ENCODE measurements at regions not wholly inside any gene's neighbourhood (a gene's known extent, or its start where the extent isn't known, plus 50 kb on each side); places are given as distances from the start of the nearest gene placed in this dataset.

DNA sequence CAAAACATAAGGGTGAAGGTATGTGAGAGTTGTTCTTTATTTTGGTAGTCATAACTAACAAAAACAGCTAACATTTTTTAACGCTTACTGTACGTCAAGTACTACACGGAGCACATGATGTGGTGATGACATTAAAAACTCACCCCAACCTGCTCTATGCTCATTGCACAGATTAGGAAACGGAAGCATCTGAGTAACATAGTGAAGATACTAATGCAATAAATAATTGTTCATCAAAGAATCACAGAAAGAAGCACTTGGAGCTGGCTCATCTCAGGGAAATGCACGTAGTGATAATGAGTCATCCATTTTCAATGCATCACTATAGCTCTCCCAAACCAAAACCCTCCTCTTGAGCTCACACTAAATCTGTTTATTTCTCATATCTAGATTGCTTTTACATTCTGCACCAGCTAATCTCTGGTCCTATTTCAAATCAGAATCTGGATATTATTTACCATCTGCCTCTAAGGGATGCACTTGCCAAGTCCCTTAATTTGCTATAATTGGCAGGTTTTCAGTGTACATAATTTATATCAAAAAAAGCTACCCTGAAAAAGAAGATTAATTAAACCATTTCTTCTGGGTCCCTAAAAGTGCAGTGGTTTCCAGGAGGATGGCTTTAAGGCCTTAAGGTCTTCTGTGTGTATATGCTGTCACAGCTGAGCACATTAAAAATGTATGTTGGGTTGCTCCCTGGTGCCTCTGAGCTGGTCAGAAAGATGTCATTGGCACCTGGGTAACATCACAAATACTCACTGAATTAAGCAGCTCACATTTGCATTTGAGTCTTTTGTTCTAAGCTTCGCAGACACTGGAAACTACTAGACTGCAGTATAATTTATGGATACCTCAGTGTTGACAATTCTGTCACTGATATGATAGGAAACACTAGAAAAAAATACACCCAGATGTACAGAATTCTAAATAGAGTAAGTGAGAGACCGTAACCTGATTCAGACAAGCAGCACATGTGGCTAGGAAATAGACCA, 677.4 kb upstream of the CITED2 start:
- DNase-seq (ENCODE audit: low read depth), result no peak
- TF ChIP-seq, protein P1, sequence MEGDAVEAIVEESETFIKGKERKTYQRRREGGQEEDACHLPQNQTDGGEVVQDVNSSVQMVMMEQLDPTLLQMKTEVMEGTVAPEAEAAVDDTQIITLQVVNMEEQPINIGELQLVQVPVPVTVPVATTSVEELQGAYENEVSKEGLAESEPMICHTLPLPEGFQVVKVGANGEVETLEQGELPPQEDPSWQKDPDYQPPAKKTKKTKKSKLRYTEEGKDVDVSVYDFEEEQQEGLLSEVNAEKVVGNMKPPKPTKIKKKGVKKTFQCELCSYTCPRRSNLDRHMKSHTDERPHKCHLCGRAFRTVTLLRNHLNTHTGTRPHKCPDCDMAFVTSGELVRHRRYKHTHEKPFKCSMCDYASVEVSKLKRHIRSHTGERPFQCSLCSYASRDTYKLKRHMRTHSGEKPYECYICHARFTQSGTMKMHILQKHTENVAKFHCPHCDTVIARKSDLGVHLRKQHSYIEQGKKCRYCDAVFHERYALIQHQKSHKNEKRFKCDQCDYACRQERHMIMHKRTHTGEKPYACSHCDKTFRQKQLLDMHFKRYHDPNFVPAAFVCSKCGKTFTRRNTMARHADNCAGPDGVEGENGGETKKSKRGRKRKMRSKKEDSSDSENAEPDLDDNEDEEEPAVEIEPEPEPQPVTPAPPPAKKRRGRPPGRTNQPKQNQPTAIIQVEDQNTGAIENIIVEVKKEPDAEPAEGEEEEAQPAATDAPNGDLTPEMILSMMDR (IDR thresholded peaks at IDR 0.05; ENCODE audit: control insufficient read depth, extremely low read depth, insufficient read depth), result no peak
- no peak overlapping the region for H3K4me3 ChIP-seq (ENCODE audit: low read depth, low read length)

DNA sequence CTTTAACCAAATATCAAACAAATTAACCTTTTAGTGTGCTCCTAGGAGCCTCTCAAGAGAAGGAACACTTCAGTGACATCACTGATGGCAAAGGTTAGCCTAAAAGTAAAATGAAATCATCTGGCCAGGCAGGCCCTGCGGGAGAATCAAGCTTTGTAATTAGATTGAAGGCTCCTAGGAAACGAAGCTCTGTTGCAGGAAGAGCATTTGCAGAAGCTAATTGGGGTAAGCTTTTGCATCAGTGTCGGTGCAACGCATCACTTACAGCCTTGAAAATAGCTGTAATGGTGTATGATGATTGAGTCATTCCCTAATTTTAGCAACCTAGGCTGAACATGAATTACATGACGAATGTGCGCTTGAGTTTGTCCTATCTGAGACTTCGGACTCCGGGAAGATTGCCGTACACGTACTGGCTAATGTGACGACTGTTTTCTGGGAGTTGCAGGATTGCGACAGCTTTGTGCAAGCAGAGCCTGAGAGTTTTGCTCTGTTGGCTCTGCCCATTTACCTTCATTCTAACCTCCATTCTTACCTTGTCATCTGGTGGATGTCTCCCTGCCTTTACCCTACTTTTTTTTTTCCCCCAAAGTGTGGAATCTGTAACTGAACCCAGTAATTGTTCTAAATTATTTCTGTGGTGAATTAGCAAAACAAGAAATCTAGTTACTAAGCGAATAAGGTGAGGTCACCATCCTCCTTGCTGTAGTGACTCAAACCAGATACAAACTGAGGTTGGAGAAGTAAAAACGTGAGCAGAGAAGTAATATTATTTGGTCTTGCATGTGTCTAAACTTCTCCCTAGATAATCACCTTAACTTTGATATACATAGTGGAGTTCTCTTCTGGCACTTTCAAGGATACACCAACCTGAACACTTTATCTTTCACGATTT, 675.9 kb upstream of the CITED2 start:
- TF ChIP-seq, protein P1 (IDR thresholded peaks at IDR 0.05; ENCODE audit: control insufficient read depth, extremely low read depth, insufficient read depth), result no peak
- no peak overlapping the region for H3K4me3 ChIP-seq (ENCODE audit: low read depth, low read length)
- no peak for DNase-seq (ENCODE audit: low read depth)

DNA sequence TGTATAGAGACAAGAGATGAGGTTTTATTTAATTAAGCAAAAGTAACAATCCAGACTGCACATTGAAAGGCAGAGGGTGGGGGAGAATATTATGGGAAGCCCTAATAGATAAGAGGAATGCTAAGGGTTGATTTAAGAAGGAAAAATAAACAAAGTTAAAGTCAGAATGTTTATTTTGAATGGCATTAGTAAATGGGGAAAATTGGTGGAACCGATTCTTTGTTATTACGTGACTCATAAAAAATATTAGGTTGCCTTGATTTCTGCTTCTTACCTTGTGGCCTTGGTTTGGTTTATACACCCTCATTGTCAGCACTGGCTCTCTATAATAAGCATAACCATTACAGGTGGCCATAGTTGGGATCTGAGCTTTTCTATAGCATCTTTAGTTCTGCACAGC, 674.8 kb upstream of the CITED2 start:
- TF ChIP-seq, protein P1 (IDR thresholded peaks at IDR 0.05; ENCODE audit: control insufficient read depth, extremely low read depth, insufficient read depth), result no peak
- no peak for DNase-seq (ENCODE audit: low read depth)

GRCh38 chr6:140048202-140048790, 673.8 kb upstream of the CITED2 start:
- TF ChIP-seq, protein P1 (IDR thresholded peaks at IDR 0.05; ENCODE audit: control insufficient read depth, extremely low read depth, insufficient read depth), result no peak
- H3K4me3 ChIP-seq (ENCODE audit: low read depth, low read length), result no peak overlapping the region
- DNase-seq (ENCODE audit: low read depth), result no peak

More for the DNA sequence above, 674.8 kb upstream of the CITED2 start:
- no peak overlapping the region for H3K4me3 ChIP-seq (ENCODE audit: low read depth, low read length)

GRCh38 chr6:140047321-140047720, 672.9 kb upstream of the CITED2 start:
- TF ChIP-seq, protein P1 (IDR thresholded peaks at IDR 0.05; ENCODE audit: control insufficient read depth, extremely low read depth, insufficient read depth), result no peak
- DNase-seq (ENCODE audit: low read depth), result no peak
- no peak overlapping the region for H3K4me3 ChIP-seq (ENCODE audit: low read depth, low read length)

GRCh38 chr6:140046016-140046632, 671.7 kb upstream of the CITED2 start:
- TF ChIP-seq, protein P1 (IDR thresholded peaks at IDR 0.05; ENCODE audit: control insufficient read depth, extremely low read depth, insufficient read depth), result no peak
- no peak overlapping the region for H3K4me3 ChIP-seq (ENCODE audit: low read depth, low read length)
- DNase-seq (ENCODE audit: low read depth), result no peak
